ENCODE measurements at regions not wholly inside any gene's neighbourhood (a gene's known extent, or its start where the extent isn't known, plus 50 kb on each side); places are given as distances from the start of the nearest gene placed in this dataset.

DNA sequence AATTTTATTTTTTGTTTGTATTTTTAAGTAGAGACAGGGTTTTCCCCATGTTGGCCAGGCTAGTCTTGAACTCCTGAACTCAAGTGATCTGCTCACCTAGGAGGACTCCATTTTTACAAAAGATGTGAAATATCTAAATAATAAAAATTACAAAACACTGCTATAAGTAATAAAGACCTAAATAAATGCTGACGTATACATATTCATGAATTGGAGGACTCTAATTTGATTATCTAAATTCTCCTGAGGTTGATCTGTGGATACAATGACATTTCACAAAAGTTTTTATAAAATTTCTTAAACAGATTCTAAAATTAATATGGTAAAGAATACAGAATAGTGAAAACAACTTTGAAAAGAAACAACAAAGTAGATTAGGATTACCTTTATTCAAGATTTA lies 1224.0 kb downstream of the SLC16A7 start:
- FAIRE-seq (no peak), DNase-seq (ENCODE audit: insufficient read length, low spot score) (no peak)

DNA sequence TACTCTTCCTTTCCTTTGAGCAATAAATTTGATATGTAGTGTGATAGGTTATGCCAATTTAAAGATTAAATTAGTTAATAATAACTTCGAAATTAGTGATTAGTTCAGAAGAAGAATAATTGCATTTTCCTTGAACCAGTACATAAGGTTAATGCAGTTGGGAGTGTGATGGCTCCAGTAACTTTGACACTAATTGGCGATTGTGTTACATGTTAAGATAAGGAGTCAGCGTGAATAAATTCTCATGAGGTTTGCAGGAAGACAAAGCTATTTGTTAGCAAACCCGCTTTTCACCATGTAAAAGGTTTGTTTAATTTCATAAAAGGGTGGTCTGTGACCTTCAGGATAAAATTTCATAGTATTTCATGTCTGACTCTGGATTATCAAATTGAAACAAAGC lies 1226.8 kb downstream of the SLC16A7 start:
- DNase-seq (ENCODE audit: insufficient read length, low spot score) (no peak), FAIRE-seq (no peak)

DNA sequence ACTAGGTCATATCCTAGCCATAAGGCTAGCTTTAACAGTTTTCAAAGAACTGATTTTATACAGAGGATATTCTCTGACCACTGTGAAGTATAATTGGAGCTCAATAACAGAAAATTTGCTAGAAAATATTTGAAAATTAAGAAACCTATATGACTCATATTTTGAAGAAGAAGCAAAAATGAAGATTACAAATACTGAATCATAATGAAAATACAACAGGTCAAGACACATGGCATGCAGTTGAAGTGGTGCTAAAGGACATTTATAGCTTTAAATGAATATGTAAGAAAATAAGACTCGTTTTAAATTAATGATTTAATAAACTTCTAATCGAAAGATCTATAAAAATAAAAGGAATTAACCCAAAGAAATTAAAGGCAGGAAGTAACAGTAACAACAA lies 1234.6 kb downstream of the SLC16A7 start:
- FAIRE-seq (no peak), DNase-seq (ENCODE audit: insufficient read length, low spot score) (no peak)

DNA sequence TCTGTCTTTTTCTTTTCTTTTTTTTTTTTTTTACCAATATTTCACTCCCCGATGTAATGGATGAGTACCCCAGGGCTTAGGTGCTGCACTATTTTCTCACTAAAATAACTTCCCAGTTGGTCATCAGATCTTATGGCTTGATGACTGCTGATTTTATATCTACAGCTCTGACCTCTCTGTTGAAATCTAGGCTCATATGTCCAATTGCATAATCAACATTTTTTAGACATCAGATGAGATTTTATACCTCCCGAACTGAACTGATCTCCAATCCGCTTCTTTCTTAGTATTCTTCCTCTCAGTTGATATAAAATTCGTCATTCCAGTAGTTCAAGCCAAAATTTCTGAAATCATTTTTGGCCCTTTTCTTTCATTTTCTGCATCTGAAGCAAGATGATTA lies 1236.5 kb downstream of the SLC16A7 start:
- FAIRE-seq = no peak
- no peak for DNase-seq (ENCODE audit: insufficient read length, low spot score)

DNA sequence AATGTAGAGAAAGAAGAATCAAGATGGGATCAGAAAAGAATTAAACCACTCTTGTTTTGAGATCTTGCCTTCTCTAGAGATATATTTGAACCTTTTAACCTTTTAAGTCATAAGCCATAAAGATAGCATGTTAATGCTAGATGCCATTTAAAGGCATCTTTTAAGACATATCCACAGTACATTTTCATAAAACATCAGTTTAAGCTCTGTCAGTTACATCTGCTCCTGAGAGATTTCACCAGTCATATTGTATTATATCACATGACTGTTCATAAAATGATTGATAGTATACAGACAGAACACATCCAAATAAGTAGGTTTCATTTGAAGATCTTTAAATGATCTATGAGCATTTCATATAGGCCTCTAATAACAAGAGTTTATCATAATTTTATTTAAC lies 1238.5 kb downstream of the SLC16A7 start:
- FAIRE-seq = no peak
- no peak for DNase-seq (ENCODE audit: insufficient read length, low spot score)

DNA sequence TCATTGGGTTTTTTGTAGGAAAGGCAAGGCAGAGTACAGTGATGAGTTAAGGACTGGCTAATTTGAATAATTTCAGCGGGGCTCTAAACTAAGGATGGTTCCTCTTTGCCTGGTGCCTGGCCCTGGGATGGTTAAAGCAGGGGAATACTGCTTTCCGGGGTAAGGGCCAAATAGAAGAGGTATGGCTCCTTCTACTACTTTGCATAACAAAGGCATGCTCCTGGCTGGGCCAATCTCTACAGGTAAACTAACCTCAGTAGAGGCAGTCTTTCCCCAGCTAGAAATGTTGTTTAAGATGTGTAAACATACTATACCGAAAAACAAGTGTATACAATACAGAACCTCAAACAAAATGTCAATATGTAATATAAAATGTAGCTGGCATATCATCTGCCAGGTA lies 1239.0 kb downstream of the SLC16A7 start:
- FAIRE-seq (no peak), DNase-seq (ENCODE audit: insufficient read length, low spot score) (no peak)

DNA sequence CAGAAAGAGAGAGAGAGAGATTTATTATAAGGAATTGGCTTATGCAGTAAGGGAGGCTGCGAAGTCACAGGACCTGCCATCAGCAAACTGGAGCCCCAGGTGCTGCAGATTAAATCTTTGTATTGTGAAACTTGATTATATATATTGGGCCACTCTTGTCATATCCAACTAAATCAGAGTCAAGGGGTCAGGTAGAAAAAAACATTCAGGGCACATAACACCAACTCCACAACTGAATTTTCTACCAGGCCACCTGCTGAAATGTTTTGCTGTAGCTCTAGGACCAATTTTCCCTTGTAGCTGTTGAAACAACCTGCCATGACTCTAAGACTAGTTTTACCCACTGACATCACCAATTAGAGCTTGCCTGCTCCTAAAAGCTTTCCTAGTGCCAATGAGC lies 1240.8 kb downstream of the SLC16A7 start:
- DNase-seq (ENCODE audit: insufficient read length, low spot score) = no peak

DNA sequence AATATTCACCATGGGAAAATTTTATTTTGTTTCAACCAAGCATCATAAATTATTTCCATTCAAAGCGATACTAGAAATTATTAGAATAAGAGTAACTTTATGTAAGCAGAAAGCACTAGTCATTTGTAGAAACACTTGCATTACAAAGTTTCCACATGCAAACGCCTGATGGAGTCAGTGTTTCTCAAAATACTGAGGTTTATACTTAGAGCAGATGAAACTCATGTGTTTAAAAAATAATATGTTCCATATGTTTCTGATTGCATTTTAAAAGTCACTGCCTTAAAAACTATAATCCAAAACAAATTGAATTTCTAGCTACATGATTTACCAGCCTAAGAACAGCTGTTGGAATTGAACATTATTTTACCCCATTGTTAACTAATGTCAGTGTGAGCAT lies 1246.4 kb downstream of the SLC16A7 start:
- DNase-seq (ENCODE audit: insufficient read length, low spot score) (no peak), FAIRE-seq (no peak)

More for the DNA sequence above, 1240.8 kb downstream of the SLC16A7 start:
- FAIRE-seq = no peak

DNA sequence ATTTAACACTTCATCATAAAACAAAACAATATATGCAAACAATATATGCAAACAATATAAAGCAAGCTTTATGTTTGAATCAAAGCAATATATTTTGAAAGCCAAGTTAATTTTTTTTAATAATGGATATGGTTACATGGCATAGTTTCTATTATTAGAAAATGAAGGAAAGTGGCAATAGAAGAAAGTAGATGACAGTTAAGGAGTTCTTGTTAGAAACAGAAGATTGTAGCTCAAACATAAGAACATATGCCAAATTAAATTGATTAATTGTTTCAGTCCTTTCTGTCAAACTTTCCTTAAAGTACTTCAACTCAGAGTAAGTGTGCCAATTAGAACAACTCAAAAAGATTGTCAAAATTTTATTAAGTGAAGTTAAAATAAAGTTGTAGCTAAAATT lies 1248.3 kb downstream of the SLC16A7 start:
- FAIRE-seq = no peak
- DNase-seq (ENCODE audit: insufficient read length, low spot score) = no peak

DNA sequence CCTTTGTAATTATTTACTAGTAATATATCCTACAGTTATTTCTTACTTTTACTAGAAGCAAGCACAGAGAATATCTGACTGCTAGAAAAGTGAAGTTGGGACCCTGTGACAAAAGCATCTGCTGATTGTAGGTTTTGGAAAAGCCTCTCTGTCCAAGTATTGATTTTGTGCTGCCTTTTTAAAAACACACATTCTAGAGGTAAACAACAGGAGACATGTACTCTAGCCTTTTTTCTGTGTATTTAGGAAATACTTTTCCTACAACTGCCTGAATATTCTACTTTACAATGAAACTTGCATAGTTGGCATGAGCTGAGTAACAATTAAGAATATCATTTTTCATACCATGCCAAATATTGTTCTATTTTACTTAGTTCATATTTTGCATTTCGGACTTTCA lies 1249.0 kb downstream of the SLC16A7 start:
- no peak for DNase-seq (ENCODE audit: insufficient read length, low spot score)
- FAIRE-seq = no peak

DNA sequence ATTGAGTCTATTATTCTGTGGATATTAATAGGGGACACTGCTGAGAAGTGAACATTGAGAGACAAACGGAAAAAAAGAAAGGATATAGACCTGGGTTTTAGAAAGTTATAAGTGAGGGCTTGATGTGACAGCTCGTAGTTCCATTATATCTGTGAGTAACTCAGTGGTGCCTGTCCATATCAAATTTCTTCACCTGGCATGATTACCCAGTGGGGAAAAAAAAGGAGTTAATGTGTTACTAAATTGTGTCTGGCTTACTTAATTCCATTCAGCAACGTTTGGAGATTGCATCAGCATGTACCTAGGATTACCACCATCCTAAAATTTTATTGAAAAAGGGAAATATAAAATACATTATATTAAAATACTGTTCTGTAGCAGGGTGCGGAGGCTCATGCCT lies 1249.9 kb downstream of the SLC16A7 start:
- DNase-seq (ENCODE audit: insufficient read length, low spot score) (no peak), FAIRE-seq (no peak)

DNA sequence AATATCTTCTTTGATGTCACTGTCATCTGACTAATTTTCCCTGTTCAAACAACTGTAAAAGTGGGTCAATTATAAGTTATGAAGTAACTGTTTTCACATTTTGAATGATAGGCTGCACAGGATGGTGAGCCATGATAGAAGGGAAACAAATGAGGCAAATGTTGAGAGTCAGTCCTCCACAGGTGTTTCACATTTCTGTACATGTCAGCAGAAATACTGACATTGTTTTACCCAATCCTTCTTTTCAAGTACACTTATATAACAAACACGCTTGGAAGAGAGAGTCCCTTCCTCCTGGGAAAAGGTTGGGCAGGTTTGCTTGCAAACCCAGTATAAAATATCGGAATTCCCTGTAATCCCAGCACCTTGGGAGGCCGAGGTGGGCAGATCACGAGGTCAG lies 1251.5 kb downstream of the SLC16A7 start:
- no peak for FAIRE-seq
- no peak for DNase-seq (ENCODE audit: insufficient read length, low spot score)

DNA sequence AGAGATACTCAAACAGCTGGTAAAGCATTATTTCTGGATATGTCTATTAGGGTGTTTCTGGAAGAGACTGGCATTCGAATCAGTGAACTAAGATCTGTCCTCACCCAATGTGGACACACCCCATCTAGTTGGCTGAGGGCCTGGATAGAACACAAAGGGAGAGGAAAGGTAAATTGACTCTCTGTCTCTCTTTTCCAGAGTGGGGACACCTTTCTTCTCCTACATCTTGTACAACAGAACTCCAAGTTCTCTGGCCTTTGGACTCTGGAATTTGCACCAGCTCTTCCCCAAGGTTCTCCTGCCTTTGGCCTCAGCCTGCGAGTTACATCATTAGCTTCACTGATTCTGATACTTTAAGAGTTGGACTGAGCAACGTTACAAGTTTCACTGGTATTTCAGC lies 1253.9 kb downstream of the SLC16A7 start:
- no peak for DNase-seq (ENCODE audit: insufficient read length, low spot score)
- no peak for FAIRE-seq

DNA sequence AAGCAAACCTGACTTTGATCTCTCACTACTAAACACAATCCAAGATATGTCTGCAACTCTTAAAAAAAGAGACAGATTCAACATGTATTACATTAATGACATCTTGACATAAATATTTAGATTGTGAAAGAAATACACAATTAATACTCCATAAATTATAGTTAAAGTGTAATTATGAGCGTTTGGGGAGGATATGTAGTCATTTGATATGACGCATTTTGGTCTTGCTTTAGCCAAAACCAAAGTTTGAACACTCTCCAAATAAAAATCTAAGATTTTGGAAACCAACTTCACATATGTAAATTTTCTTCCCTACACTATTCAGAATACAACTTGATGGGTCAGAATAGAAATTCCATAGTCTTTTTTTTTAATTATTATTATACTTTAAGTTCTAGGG lies 1257.6 kb downstream of the SLC16A7 start:
- FAIRE-seq = no peak
- no peak for DNase-seq (ENCODE audit: insufficient read length, low spot score)

DNA sequence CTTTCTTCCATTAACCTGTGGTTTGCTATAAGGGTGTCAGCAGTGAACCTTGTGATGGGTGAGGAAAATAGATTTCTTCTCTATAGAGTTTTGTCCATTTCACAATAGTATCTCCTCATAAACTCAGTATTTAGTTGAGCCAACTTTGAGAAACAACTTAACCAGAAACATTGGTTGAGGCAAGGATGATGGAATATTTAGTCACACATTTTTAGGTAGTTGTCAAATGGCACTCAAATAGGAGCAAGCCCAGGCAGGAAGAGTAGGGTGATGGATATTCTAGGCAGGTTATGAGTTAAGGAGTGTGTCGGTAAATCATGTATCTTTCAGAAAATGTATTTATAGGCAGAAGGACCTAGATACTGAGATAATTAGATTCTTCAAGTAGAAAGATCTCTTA lies 1267.6 kb downstream of the SLC16A7 start:
- FAIRE-seq (no peak), DNase-seq (ENCODE audit: insufficient read length, low spot score) (no peak)

DNA sequence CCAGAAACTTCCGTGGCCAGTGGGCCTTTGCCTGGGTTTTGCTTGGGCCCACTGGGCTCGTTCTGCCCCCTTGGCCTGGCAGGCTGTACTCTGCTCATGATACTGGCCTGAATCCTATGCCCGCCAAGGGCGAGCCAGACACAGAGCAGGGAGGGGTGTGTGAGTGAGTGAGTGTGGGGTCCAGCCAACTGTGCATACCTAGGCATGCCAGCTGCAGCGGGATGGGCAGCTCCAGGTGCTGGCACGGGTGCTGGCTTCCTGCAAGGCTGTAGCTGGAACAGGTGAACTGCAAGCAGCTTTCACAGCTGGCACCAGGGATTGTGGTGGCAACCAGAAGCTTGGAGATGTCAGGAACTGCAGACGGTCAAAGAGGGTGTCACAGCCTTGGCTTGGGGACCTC lies 1276.4 kb downstream of the SLC16A7 start:
- FAIRE-seq (no peak), DNase-seq (ENCODE audit: insufficient read length, low spot score) (no peak)

DNA sequence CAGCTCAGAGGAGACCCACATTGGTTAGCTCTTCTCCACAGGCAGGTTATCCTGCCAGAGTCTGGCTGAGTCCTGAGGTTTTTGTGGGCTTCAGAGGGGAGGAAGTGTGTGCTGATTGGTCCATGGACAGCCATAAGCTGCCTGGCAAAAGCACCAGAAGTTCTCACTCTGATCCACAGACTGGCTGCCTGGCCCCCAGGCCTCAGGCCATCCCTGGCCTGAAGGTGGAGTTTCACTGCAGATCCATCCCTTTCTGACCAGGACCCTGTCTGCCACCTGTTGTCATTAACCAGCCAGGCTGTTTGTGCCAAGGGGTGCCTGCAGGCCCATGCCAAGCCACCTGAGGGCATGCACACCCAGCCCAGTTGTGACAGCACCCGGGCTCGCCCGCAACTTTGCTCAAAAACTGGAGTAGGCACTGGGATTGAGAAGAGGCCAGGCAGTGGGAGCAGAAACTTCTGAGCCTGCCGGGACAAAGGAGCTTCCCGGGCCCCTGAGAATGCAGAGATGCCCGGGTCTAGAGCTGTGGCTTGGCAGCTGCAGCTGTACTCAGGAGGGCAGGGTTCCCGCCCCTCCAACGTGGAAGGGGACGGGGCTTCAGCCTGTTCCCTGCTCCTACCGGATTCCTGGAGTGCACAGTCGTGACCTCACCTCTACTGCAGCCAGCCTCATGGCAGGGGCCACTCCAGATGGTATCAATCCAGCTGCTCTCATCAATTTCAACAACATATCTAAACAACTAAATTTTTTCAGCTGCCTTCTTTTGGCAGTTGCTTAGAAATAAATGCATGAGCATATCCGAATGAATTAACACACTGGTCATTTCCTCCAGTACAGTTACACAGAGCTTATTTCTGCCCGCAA lies 1277.3 kb downstream of the SLC16A7 start:
- FAIRE-seq (no peak), DNase-seq (ENCODE audit: insufficient read length, low spot score) (no peak)

DNA sequence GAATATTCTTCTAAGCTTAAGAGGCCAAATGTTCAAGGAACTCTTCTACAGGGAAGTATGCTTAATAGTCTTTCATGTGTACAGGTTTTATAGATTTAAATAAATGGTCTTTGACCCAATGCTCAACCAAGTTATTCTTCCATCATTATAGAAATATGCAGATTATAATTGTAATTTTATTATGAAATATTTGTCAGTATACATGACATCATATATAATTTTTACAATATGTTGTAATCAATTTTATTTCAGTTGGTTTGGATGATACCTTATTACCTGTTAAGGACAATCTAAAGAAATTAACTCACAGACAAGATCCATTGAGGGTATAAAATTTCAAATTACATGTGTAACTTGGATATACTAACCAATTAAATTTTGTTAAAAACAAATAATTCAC lies 1278.3 kb downstream of the SLC16A7 start:
- FAIRE-seq = no peak

DNA sequence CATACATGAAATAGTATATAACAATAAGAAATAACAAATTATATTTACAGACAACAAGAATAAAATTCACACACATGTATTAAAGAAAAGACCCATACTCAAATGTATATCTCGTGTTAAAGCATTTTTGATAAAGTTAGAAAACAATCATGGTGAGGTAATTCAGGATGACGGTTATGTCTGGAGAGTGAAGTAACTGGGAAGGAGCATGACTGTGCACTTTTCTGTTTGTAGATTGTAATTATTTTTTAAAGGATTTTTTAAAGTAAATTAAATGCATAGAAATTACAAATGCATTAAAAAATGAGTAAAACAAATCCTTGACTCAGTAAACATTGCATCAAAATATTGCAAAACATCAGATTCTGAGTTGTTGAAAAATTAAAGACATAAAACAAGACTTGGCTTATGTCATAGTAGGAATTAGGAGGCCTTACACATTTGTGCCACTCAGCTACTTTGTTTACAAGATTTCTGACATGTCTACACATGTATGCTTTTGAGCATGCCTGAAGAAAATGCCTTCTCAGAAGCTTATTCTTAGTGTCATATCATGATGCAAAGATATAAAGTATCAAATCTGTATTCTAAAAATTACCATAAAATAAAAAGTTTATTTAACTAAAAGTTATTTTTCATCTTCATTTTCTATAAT lies 1325.1 kb downstream of the SLC16A7 start:
- DNase-seq (ENCODE audit: insufficient read length, low spot score) = no peak
- FAIRE-seq = no peak

More for the DNA sequence above, 1278.3 kb downstream of the SLC16A7 start:
- no peak for DNase-seq (ENCODE audit: insufficient read length, low spot score)

DNA sequence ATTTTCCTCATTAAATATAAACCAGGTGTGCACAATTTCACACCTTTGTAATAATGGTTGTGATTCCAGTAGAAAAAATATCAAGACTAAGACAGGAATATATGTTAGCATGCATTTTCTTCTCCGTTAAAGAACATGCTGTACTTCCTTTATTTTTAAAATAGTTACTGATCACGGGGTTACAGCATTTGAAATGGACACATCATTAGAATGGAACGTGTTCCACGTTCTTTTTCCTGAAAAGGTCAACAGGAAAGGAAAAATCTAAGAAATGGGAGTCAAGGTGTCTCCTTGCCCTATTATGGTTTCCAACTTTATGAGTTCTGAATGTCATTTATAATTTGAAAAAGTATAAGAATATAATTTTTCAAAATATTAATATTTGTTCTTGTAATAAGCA lies 1325.7 kb downstream of the SLC16A7 start:
- no peak for FAIRE-seq
- no peak for DNase-seq (ENCODE audit: insufficient read length, low spot score)

DNA sequence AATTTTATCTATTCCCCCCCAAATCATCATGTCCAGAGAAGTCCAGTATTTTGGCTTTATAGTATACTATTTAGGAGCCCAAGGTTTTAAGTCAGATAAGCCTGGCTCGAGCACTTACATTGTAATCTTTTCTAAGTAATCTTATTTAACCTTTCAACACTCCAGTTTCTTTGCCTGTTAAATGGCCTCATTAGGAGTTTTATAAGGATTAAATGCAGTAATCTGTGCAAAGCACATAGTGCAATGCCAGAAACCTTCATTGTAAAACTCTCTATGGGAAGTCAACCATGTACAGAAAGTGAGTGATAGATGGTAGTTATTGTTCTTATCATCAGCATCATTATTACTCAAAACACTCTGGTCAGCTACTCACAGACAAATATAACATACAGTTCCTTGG lies 1330.4 kb downstream of the SLC16A7 start:
- no peak for DNase-seq (ENCODE audit: insufficient read length, low spot score)
- no peak for FAIRE-seq

DNA sequence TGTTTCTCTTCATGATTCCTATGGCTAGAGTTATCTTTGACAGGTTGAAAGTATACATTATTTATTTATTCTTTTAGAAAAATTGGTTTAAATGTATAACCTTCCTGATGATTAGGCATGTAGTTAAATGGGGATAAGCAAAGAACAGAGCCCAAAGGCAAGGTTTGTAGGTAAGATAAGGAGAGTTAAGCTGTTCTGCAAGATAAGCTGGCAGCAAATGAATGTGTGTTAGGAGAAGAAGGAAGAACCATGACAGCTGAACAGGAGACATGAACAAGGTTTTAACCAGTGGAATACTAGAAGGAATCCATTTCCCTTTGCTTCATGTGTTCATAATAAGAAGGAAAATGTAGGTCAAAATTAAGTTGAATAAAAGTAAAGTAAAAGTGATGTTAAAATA lies 1330.1 kb upstream of the USP15 start:
- DNase-seq (ENCODE audit: insufficient read length, low spot score) (no peak), FAIRE-seq (no peak)

All from HTR-8/SVneo (cell line).